ENCODE measurements at regions not wholly inside any gene's neighbourhood (a gene's known extent, or its start where the extent isn't known, plus 50 kb on each side); places are given as distances from the start of the nearest gene placed in this dataset.
"Not testable (repeated sequence)": the region's sequence is repeated elsewhere in the genome, so short reads cannot be mapped to it uniquely, and the experiment has no call there.

GRCh38 chr20:48331518-48332286, 496.1 kb downstream of the PREX1 start:
- H3K4me1 ChIP-seq, result peaks cover 0 to 1% (median 0%) of the 10 kb centered on the region in 4 donors
- no peak for DNase-seq
- no peak for TF ChIP-seq CTCF (IDR thresholded peaks at IDR 0.05)
- no peaks in the 10 kb centered on the region for H3K9me3 ChIP-seq
- H3K4me3 ChIP-seq, result no peak overlapping the region
- H3K27me3 ChIP-seq, result peaks cover 0 to 18% of the 10 kb centered on the region in 2 donors
- H3K27ac ChIP-seq, result no peak overlapping the region
- intact Hi-C loops (cut with DNase I; ENCODE audit: low total_unique reads), result loop anchor here (5.0 kb wide), 1 partner anchor 64 kb away; no protein-coding TSS in a partner anchor
- H3K36me3 ChIP-seq, result no peaks in the 10 kb centered on the region

GRCh38 chr20:48329676-48330664, 497.8 kb downstream of the PREX1 start:
- DNase-seq, result no peak
- Histone ChIP-seq H3K27me3 (peaks cover 0 to 32% of the 10 kb centered on the region in 2 donors), H3K36me3 (no peaks in the 10 kb centered on the region), H3K4me3 (no peak overlapping the region), H3K4me1 (peaks cover 0 to 6% (median 0%) of the 10 kb centered on the region in 4 donors), H3K9me3 (no peaks in the 10 kb centered on the region), H3K27ac (no peak overlapping the region)
- intact Hi-C loops (cut with DNase I; ENCODE audit: low total_unique reads), result loop anchor here (5.0 kb wide), 1 partner anchor 63 kb away; no protein-coding TSS in a partner anchor
- TF ChIP-seq CTCF (IDR thresholded peaks at IDR 0.05), result no peak

GRCh38 chr20:48329031-48329615, 498.7 kb downstream of the PREX1 start:
- Histone ChIP-seq H3K4me1 (peaks cover 0 to 6% (median 0%) of the 10 kb centered on the region in 4 donors), H3K36me3 (no peaks in the 10 kb centered on the region), H3K27me3 (peaks cover 0 to 32% of the 10 kb centered on the region in 2 donors), H3K27ac (no peak overlapping the region), H3K9me3 (no peaks in the 10 kb centered on the region), H3K4me3 (no peak overlapping the region)
- intact Hi-C loops (cut with DNase I; ENCODE audit: low total_unique reads), result no loop called here
- no peak for DNase-seq
- no peak for TF ChIP-seq CTCF (IDR thresholded peaks at IDR 0.05)

DNA sequence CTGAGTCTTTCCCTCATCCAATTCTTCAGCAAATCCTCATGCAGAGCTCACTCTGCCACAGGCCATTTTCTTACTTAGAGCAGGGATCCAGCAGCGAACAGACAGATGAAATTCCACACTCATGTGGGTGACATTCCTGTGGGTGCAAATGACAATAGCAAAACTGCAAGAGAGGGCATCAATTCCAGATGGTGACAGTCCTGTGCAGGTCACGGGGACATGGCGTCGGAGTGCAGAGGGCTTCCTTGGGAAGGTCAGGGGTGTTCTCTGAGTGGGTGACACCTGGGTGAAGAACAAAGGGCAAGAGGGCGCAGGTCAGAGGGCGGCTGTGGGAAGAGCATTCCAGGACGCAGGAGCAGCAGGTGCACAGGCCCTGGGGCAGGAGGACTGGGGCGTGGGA, 500.0 kb downstream of the PREX1 start:
- peaks cover 0 to 29% of the 10 kb centered on the region in 2 donors for H3K27me3 ChIP-seq
- H3K27ac ChIP-seq; H3K4me3 ChIP-seq; DNase-seq; intact Hi-C loops (cut with DNase I; ENCODE audit: low total_unique reads); H3K36me3 ChIP-seq; H3K4me1 ChIP-seq; H3K9me3 ChIP-seq: not testable (repeated sequence)

- H3K9me3 ChIP-seq, result no peaks in the 10 kb centered on the region
- no peak overlapping the region for H3K4me3 ChIP-seq
- H3K4me1 ChIP-seq, result peaks cover 0 to 6% (median 0%) of the 10 kb centered on the region in 4 donors
- no peak overlapping the region for H3K27ac ChIP-seq
- no peak for DNase-seq
- TF ChIP-seq CTCF (IDR thresholded peaks at IDR 0.05), result no peak
- H3K36me3 ChIP-seq, result no peaks in the 10 kb centered on the region
- peaks cover 0 to 22% of the 10 kb centered on the region in 2 donors for H3K27me3 ChIP-seq
- intact Hi-C loops (cut with DNase I; ENCODE audit: low total_unique reads), result no loop called here
Observed at GRCh38 chr20:48326868-48327267, 500.9 kb downstream of the PREX1 start.
